H1 (cell line): ENCODE measurements at regions not wholly inside any gene's neighbourhood (a gene's known extent, or its start where the extent isn't known, plus 50 kb on each side); places are given as distances from the start of the nearest gene placed in this dataset.

ENCODE experiments used
- CTCF ChIA-PET: fragments of 300-600 bp; sonication (Branson Sonifier 250); formaldehyde crosslinking; loops from one replicate; lab custom pipeline; 2021; ENCODE audit not compliant: partially characterized antibody; lab: Charles Lee
- POLR2A ChIA-PET: fragments of 300-600 bp; sonication (Branson Sonifier 250); formaldehyde crosslinking; loops from one replicate; lab custom pipeline; 2021; ENCODE audit warnings: inconsistent platforms; ENCODE audit not compliant: partially characterized antibody; lab: Charles Lee
- DNase-seq, 2 experiments: peaks; one replicate each; pipeline versions ENCODE4 v3.0.0 to v3.0.0-alpha.2; 2010 to 2022; ENCODE audit warnings: low spot score in 2 of 2, low read depth in 1 of 2, mixed read lengths in 1 of 2
- FAIRE-seq: peaks from 2 replicates; lab custom pipeline; 2011; peaks lifted over from hg19 to GRCh38; lab: Jason Lieb, UNC
- H2AFZ ChIP-seq: 2 replicates; pipeline ENCODE4 v1.8.1; 2012; ENCODE audit warnings: low read length, inconsistent platforms
- H2AK5ac ChIP-seq: 2 replicates; pipeline ENCODE4 v1.6.1; 2013; ENCODE audit warnings: low read depth, low read length
- H2BK120ac ChIP-seq: replicated peaks from 2 replicates; pipeline ENCODE3; 2013; ENCODE audit warnings: low read depth, low read length, inconsistent platforms
- H2BK12ac ChIP-seq: 2 replicates; pipeline ENCODE4 v1.6.1; 2013; ENCODE audit warnings: low read depth, low read length
- H2BK15ac ChIP-seq: 2 replicates; pipeline ENCODE4 v1.6.1; 2013; ENCODE audit warnings: low read length
- H2BK20ac ChIP-seq: 2 replicates; pipeline ENCODE4 v1.6.1; 2013; ENCODE audit warnings: low read length
- H2BK5ac ChIP-seq: 2 replicates; pipeline ENCODE4 v1.6.1; 2013; ENCODE audit warnings: low read depth, low read length
- H3K14ac ChIP-seq: 2 replicates; pipeline ENCODE4 v1.6.1; 2013; ENCODE audit warnings: inconsistent platforms; ENCODE audit not compliant: insufficient read length
- H3K18ac ChIP-seq: 2 replicates; pipeline ENCODE4 v1.6.1; 2013; ENCODE audit warnings: low read length; ENCODE audit errors: extremely low read depth
- H3K23ac ChIP-seq: 2 replicates; pipeline ENCODE4 v1.6.1; 2013; ENCODE audit warnings: inconsistent platforms; ENCODE audit not compliant: insufficient read length
- H3K23me2 ChIP-seq: 2 replicates; pipeline ENCODE4 v1.6.1; 2013; ENCODE audit warnings: low read depth, low read length
- H3K27ac ChIP-seq: 2 replicates; pipeline ENCODE4 v1.6.1; 2011; ENCODE audit warnings: low read depth, low read length, inconsistent platforms
- H3K27me3 ChIP-seq, 4 experiments: replicated peaks in 1 of 4; 1 replicate in 1 of 4; 2 replicates in 3 of 4; pipeline versions ENCODE4 v1.6.1 to v1.8.1; 2011 to 2013; ENCODE audit warnings: low read length in 3 of 4, mild to moderate bottlenecking in 3 of 4, inconsistent platforms in 2 of 4, mixed read lengths in 2 of 4, moderate library complexity in 1 of 4; ENCODE audit not compliant: control insufficient read depth in 3 of 4, insufficient read depth in 3 of 4; ENCODE audit errors: extremely low read depth in 1 of 4
- H3K36me3 ChIP-seq, 4 experiments: 2 replicates each; pipeline versions ENCODE4 v1.6.1 to v1.8.1; 2011 to 2013; ENCODE audit warnings: mild to moderate bottlenecking in 4 of 4, low read length in 3 of 4, moderate library complexity in 2 of 4, control low read depth in 1 of 4, inconsistent platforms in 1 of 4; ENCODE audit not compliant: insufficient read depth in 4 of 4, control insufficient read depth in 2 of 4
- H3K4ac ChIP-seq: replicated peaks from 2 replicates; pipeline ENCODE3; 2013; ENCODE audit warnings: low read length, low read depth, mixed read lengths, inconsistent platforms; ENCODE audit not compliant: insufficient read length
- H3K4me1 ChIP-seq, 4 experiments: replicated peaks in 1 of 4; 1 replicate in 1 of 4; 2 replicates in 3 of 4; pipeline versions ENCODE4 v1.6.1 to v1.8.1; 2011 to 2013; ENCODE audit warnings: low read length in 3 of 4, inconsistent platforms in 2 of 4, mixed read lengths in 1 of 4; ENCODE audit not compliant: insufficient read depth in 4 of 4, control insufficient read depth in 3 of 4
- H3K4me2 ChIP-seq, 2 experiments: 2 replicates each; pipeline versions ENCODE4 v1.6.1 to v1.8.1; 2011 to 2013; ENCODE audit warnings: low read depth in 2 of 2, low read length in 2 of 2, control low read depth in 1 of 2, inconsistent platforms in 1 of 2, mild to moderate bottlenecking in 1 of 2; ENCODE audit not compliant: insufficient read depth in 1 of 2
- H3K4me3 ChIP-seq, 4 experiments: fragments of 200-600, 300-600 bp in 1 of 4; sonication (generic), shearing (Covaris generic), sonication (Bioruptor Twin) in 1 of 4; 2 replicates each; pipeline versions ENCODE4 v1.5.1 to v1.8.1; 2011 to 2016; ENCODE audit warnings: low read length in 4 of 4, low read depth in 3 of 4, control low read depth in 2 of 4, inconsistent platforms in 2 of 4, mild to moderate bottlenecking in 2 of 4, mixed read lengths in 1 of 4, moderate library complexity in 1 of 4; ENCODE audit not compliant: insufficient read depth in 2 of 4; ENCODE audit errors: extremely low read depth in 1 of 4
- H3K56ac ChIP-seq: replicated peaks from 2 replicates; pipeline ENCODE3; 2013; ENCODE audit warnings: low read depth, mild to moderate bottlenecking, mixed read lengths, low read length, inconsistent platforms; ENCODE audit not compliant: insufficient read length
- H3K79me1 ChIP-seq: 2 replicates; pipeline ENCODE4 v1.6.1; 2013; ENCODE audit warnings: low read depth, low read length, control low read depth
- H3K79me2 ChIP-seq, 2 experiments: 2 replicates each; pipeline versions ENCODE4 v1.6.1 to v1.8.1; 2012 to 2013; ENCODE audit warnings: low read length in 2 of 2, mild to moderate bottlenecking in 2 of 2, inconsistent platforms in 1 of 2; ENCODE audit not compliant: insufficient read depth in 2 of 2, control insufficient read depth in 1 of 2
- H3K9ac ChIP-seq, 4 experiments: replicated peaks in 1 of 4; 1 replicate in 1 of 4; 2 replicates in 3 of 4; pipeline versions ENCODE4 v1.6.1 to v1.8.1; 2011 to 2013; ENCODE audit warnings: low read depth in 3 of 4, low read length in 3 of 4, control low read depth in 2 of 4, mild to moderate bottlenecking in 2 of 4, moderate library complexity in 2 of 4, inconsistent platforms in 1 of 4; ENCODE audit errors: extremely low read depth in 1 of 4
- H3K9me3 ChIP-seq, 2 experiments: 2 replicates each; pipeline versions ENCODE4 v1.6.1 to v1.8.1; 2012 to 2013; ENCODE audit warnings: mild to moderate bottlenecking in 2 of 2, moderate library complexity in 2 of 2, control low read depth in 1 of 2, inconsistent platforms in 1 of 2, low read depth in 1 of 2, low read length in 1 of 2, mixed read lengths in 1 of 2; ENCODE audit not compliant: insufficient read depth in 2 of 2
- H4K20me1 ChIP-seq, 2 experiments: replicated peaks in 1 of 2; 2 replicates each; pipeline versions ENCODE3 to v1.8.1; 2011 to 2013; ENCODE audit warnings: inconsistent platforms in 2 of 2, low read length in 2 of 2, mild to moderate bottlenecking in 1 of 2; ENCODE audit not compliant: insufficient read depth in 2 of 2, control insufficient read depth in 1 of 2
- H4K5ac ChIP-seq: 2 replicates; pipeline ENCODE4 v1.6.1; 2013; ENCODE audit warnings: low read length, low read depth, mixed read lengths, inconsistent platforms; ENCODE audit not compliant: insufficient read length
- H4K8ac ChIP-seq: 2 replicates; pipeline ENCODE4 v1.8.0; 2013; ENCODE audit warnings: mild to moderate bottlenecking, moderate library complexity, low read length, inconsistent platforms; ENCODE audit not compliant: insufficient read depth; ENCODE audit errors: extremely low read depth
- H4K91ac ChIP-seq: replicated peaks from 2 replicates; pipeline ENCODE3; 2013; ENCODE audit warnings: low read length, mixed read lengths, inconsistent platforms; ENCODE audit not compliant: insufficient read length
- BACH1 ChIP-seq: IDR thresholded peaks from 2 replicates; pipeline ENCODE4 v1.6.1; 2012; ENCODE audit warnings: low read length, improper control_type of control experiment
- CBX5 ChIP-seq: fragments of 300-800, 300-1000 bp; sonication (generic); IDR thresholded peaks from 2 replicates; pipeline ENCODE4 v1.7.1; 2016; ENCODE audit warnings: antibody characterized with exemption, low read length, low read depth
- CHD1 ChIP-seq: IDR thresholded peaks from 2 replicates; pipeline ENCODE4 v1.6.1; 2012; ENCODE audit warnings: low read depth, low read length, improper control_type of control experiment
- E2F6 ChIP-seq: IDR thresholded peaks from 2 replicates; pipeline ENCODE4 v1.6.1; 2012; ENCODE audit warnings: inconsistent platforms
- HDAC2 ChIP-seq, 2 experiments: fragments of 300-600 bp in 1 of 2; sonication (generic) in 1 of 2; IDR thresholded peaks; 2 replicates each; pipeline ENCODE4 v1.6.1; 2011 to 2012; ENCODE audit warnings: low read depth in 2 of 2, low read length in 2 of 2, mild to moderate bottlenecking in 2 of 2, moderate library complexity in 2 of 2, borderline replicate concordance in 1 of 2, inconsistent platforms in 1 of 2
- KDM5A ChIP-seq: fragments of 200-600 bp; IDR thresholded peaks from 2 replicates; pipeline ENCODE4 v1.7.1; 2012; ENCODE audit warnings: mild to moderate bottlenecking, low read length, inconsistent platforms, mixed read lengths
- PHF8 ChIP-seq: fragments of 200-600 bp; sonication (generic); conservative IDR thresholded peaks from 2 replicates; pipeline ENCODE4 v1.7.1; 2012; ENCODE audit warnings: low read depth, mild to moderate bottlenecking, inconsistent platforms, low read length, moderate library complexity
- POLR2A ChIP-seq, 2 experiments: IDR thresholded peaks; 1 replicate in 1 of 2; 2 replicates in 1 of 2; pipeline ENCODE4 v1.6.1; 2011; ENCODE audit warnings: low read depth in 2 of 2, low read length in 2 of 2, mild to moderate bottlenecking in 2 of 2; ENCODE audit errors: control extremely low read depth in 1 of 2
- RBBP5 ChIP-seq: IDR thresholded peaks from 2 replicates; pipeline ENCODE4 v1.7.1; 2012; ENCODE audit warnings: low read depth, mild to moderate bottlenecking, inconsistent platforms, low read length, moderate library complexity, borderline replicate concordance
- SP1 ChIP-seq: IDR thresholded peaks from 2 replicates; pipeline ENCODE4 v1.6.1; 2011; ENCODE audit warnings: low read depth, low read length
- TAF1 ChIP-seq: IDR thresholded peaks from 2 replicates; pipeline ENCODE4 v1.6.1; 2011; ENCODE audit warnings: mild to moderate bottlenecking, low read depth, low read length
- TAF7 ChIP-seq: optimal IDR thresholded peaks from 2 replicates; pipeline ENCODE3; 2011; ENCODE audit warnings: low read depth, mild to moderate bottlenecking, inconsistent platforms, low read length, moderate library complexity, borderline replicate concordance
- ZNF274 ChIP-seq: IDR thresholded peaks from 2 replicates; pipeline ENCODE4 v1.7.0; 2012; ENCODE audit warnings: low read length, borderline replicate concordance; ENCODE audit errors: extremely low read depth
- WGBS, 2 experiments: shearing (Covaris generic) in 1 of 2; methylation state at CpG; one replicate each; pipeline versions ENCODE4 v1.1.6 to v1.1.7; 2013 to 2015; ENCODE audit warnings: low lambda C conversion rate in 2 of 2, mixed read lengths in 2 of 2, inconsistent platforms in 1 of 2, low coverage in 1 of 2, missing lambda C conversion rate in 1 of 2; ENCODE audit not compliant: insufficient replicate concordance in 2 of 2, insufficient coverage in 1 of 2, insufficient read length in 1 of 2; ENCODE audit errors: extremely low coverage in 1 of 2, missing lambda C conversion rate in 1 of 2; 5-methylcytosine and 5-hydroxymethylcytosine counted together
- TF ChIP-seq, protein P1 (sequence below): IDR thresholded peaks from 2 replicates; pipeline ENCODE4 v1.6.1; 2011; ENCODE audit warnings: low read length, improper control_type of control experiment

GRCh38 chr7:98705626-98706025, 88.5 kb downstream of the NPTX2 start:
- CTCF ChIA-PET: interaction anchor here (0.8 kb wide), 1 partner anchor 46 kb away, joined by 4 read pairs; no protein-coding TSS in a partner anchor
- Histone ChIP-seq H4K8ac (no peak overlapping the region; the same call in 1 of the 2 replicates), H3K4me2 (no peak overlapping the region), H3K4ac (no peak overlapping the region), H4K91ac (no peak overlapping the region), H3K36me3 (no peaks in the 10 kb centered on the region), H3K14ac (no peak overlapping the region), H4K20me1 (no peaks in the 10 kb centered on the region), H2BK12ac (no peak overlapping the region), H3K23me2 (no peaks in the 10 kb centered on the region; the same call in 1 of the 2 replicates), H2AK5ac (no peak overlapping the region), H2BK5ac (no peak overlapping the region), H3K79me2 (no peaks in the 10 kb centered on the region), H3K9ac (no peak overlapping the region), H2BK15ac (no peak overlapping the region), H3K4me3 (no peak overlapping the region), H3K79me1 (no peaks in the 10 kb centered on the region), H3K27ac (no peak overlapping the region), H3K56ac (no peak overlapping the region), H2AFZ (no peak overlapping the region), H3K9me3 (no peaks in the 10 kb centered on the region), H3K23ac (no peak overlapping the region), H2BK20ac (no peak overlapping the region), H3K18ac (no peak overlapping the region), H4K5ac (no peak overlapping the region), H3K27me3 (no peaks in the 10 kb centered on the region), H2BK120ac (no peak overlapping the region), H3K4me1 (no peaks in the 10 kb centered on the region)
- WGBS, 2 experiments: 86% methylated on average over 14 of the region's 14 CpGs; no CpG with 5 or more reads in 1 of the 2 experiments
- no peak for DNase-seq
- POLR2A ChIA-PET: no interaction called here
- FAIRE-seq: no peak
- TF ChIP-seq RBBP5: no peak
- TF ChIP-seq SP1: no peak
- no peak for TF ChIP-seq KDM5A
- no peak for TF ChIP-seq PHF8
- TF ChIP-seq, protein P1, sequence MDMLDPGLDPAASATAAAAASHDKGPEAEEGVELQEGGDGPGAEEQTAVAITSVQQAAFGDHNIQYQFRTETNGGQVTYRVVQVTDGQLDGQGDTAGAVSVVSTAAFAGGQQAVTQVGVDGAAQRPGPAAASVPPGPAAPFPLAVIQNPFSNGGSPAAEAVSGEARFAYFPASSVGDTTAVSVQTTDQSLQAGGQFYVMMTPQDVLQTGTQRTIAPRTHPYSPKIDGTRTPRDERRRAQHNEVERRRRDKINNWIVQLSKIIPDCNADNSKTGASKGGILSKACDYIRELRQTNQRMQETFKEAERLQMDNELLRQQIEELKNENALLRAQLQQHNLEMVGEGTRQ: no peak
- no peak for TF ChIP-seq BACH1
- TF ChIP-seq ZNF274: no peak
- no peak for TF ChIP-seq E2F6
- no peak for TF ChIP-seq POLR2A (IDR thresholded peaks at IDR 0.05; ENCODE audit: control extremely low read depth in 1 of 2, low read depth in 2 of 2, low read length in 2 of 2)
- no peak for TF ChIP-seq TAF7
- no peak for TF ChIP-seq CHD1
- TF ChIP-seq TAF1: no peak
- TF ChIP-seq HDAC2 (IDR thresholded peaks at IDR 0.05; ENCODE audit: borderline replicate concordance in 1 of 2, low read depth in 2 of 2, low read length in 2 of 2): no peak
- TF ChIP-seq CBX5: no peak
